ENCODE measurements at regions not wholly inside any gene's neighbourhood (a gene's known extent, or its start where the extent isn't known, plus 50 kb on each side); places are given as distances from the start of the nearest gene placed in this dataset.

DNA sequence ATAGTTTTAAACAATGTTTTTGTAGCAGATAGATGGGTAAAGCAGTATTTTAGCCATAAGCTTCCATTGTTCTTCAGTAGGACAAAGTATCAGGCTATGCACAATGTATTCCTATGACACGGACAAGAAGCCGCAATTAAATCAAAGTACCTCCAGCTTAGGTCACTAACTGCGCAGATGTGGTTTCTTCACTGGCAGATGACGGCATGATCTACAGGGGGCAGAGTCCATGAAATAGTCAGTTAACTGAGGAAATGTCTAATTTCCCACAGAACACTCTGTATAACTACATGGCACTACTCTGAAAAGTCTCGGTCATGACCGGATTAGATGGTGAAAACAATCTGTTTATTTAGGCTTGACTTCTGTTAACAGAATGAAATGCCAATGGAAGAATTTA lies 120.7 kb upstream of the TRPM3 start:
- Mint-ChIP-seq H3K27ac (no peak overlapping the region), H3K9me3 (no peaks in the 10 kb centered on the region), H3K36me3 (no peaks in the 10 kb centered on the region)
- ATAC-seq (no peak), DNase-seq (ENCODE audit: low spot score in 2 of 2) (no peak)

DNA sequence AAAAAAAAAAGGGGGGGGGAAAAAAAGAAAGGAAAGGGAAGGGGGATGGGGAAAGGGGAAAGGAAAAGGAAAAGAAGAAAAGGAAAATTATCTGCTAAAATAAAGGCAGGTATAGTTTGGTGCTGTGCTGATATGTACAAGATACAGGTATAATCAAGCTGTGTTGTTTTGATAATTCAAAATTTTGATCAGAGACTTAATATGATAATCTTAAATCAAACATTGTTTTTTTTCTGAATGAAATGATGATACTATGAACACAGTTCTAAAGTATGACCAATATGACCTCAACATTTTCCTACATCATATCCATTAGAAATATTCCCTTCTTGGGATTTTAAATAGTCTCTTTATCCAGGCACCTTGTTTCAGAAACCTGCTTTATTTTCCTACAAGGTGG lies 115.6 kb upstream of the TRPM3 start:
- H3K9me3 Mint-ChIP-seq, result peaks cover 0 to 3% of the 10 kb centered on the region in 2 donors
- H3K27ac Mint-ChIP-seq, result no peak overlapping the region
- DNase-seq (ENCODE audit: low spot score in 2 of 2) (no peak), ATAC-seq (no peak)
- H3K36me3 Mint-ChIP-seq, result no peaks in the 10 kb centered on the region

DNA sequence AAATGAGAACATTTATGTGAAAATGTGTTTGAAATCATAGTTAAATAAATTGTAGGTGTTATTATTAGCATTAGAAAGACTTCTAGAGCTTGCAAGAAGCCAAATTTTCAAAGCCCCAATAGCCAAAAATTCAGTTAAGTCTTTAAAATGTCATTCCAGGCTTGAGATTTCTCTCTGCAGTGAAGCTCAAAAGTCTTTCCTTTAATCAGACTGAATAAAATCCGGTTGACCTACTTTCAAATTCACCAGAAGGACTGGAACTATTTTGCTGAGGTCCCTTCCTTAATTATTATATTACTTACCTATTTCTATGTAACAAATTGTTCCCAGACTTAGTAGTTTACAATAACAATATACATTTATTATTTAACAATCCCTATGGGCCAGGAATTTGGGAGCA lies 112.2 kb upstream of the TRPM3 start:
- no peak overlapping the region for H3K27ac Mint-ChIP-seq
- H3K9me3 Mint-ChIP-seq, result peaks cover 0 to 3% of the 10 kb centered on the region in 2 donors
- no peak for ATAC-seq
- no peaks in the 10 kb centered on the region for H3K36me3 Mint-ChIP-seq
- no peak for DNase-seq (ENCODE audit: low spot score in 2 of 2)

DNA sequence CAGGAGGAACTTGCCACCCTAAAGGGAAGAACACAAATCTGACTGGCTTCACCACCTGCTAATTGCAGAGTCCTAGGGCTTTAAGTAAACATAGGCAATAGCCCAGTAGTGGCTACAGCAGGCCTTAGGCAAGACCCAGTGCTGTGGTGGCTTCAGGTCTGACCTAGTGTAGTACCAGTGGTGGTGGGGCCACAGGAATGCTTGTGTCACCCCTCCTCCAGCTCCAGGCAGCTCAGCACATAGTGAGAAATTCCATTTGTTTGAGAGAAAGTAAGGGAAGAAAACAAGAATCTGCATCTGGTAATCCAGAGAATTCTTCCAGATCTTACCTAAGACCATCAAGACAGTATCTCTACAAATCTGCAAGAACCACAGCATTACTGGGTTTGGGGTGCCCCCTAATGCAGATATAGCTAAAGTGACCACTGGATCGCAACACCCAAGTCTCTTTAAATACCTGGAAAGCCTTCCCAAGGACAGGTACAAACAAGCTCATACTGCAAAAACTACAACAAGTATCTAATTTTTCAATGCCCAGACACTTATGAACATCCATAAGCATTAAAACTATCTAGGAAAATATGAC lies 102.6 kb upstream of the TRPM3 start:
- no peak overlapping the region for H3K27ac Mint-ChIP-seq
- H3K36me3 Mint-ChIP-seq, result no peaks in the 10 kb centered on the region
- no peaks in the 10 kb centered on the region for H3K9me3 Mint-ChIP-seq
- ATAC-seq (no peak), DNase-seq (ENCODE audit: low spot score in 2 of 2) (no peak)

DNA sequence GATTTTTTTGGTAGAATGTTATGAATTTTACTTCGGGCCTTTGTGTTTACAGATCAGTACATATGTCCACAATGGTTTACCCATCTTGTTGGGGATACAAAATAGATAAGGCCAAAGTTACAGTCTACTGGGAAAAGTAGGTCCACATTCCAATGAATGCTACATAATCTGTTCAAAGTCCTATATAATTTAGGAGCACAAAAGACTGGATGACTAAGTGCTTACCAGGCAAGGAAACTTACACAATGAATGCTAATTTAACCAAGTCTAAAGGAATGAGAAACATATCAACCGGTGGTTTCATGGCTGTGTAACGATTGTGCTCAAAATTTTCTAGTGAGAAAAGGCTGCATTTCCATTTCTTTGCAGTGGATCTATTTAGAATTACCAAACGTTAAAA lies 97.4 kb upstream of the TRPM3 start:
- no peak for ATAC-seq
- Mint-ChIP-seq H3K9me3 (peaks cover 0 to 4% of the 10 kb centered on the region in 2 donors), H3K36me3 (no peaks in the 10 kb centered on the region), H3K27ac (no peak overlapping the region)
- DNase-seq (ENCODE audit: low spot score in 2 of 2), result no peak

DNA sequence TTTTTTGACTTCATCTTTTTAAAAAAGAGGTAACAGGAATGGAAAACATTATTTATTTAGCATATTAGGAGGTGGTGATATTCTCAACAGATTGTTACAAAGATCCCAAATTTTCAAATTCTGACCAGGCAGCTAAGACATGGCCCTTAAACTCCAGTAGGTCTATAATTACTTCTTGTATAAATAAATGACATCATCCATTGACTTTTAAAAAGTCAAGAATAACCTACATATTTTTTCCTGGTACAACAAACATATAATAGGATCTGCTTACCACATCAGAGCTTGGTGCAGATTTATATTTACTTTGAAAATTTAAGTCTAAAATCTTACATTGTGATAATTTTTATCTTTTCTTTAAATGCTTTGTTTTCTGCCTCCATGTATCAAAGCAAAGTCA lies 92.2 kb upstream of the TRPM3 start:
- no peak for ATAC-seq
- no peak for DNase-seq (ENCODE audit: low spot score in 2 of 2)
- peaks cover 0 to 12% of the 10 kb centered on the region in 2 donors for H3K9me3 Mint-ChIP-seq
- no peaks in the 10 kb centered on the region for H3K36me3 Mint-ChIP-seq
- H3K27ac Mint-ChIP-seq, result no peak overlapping the region

DNA sequence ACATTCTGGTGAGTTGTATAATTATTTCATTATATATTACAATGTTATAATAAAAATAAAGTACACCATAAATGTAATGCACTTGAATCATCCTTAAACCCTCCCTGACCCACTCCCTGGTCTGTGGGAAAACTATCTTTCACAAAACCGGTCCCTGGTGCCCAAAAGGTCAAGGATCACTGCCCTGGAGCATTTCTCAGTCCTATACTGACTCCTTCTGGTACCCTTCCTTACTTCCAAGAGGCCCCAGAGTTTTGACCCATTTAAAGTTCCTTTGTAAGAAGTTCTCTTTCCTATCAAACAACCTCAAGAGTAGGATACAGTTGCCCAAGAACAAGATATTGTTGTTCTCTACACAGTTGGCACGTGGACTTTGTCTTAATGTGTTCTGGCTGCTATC lies 88.9 kb upstream of the TRPM3 start:
- peaks cover 4 to 12% of the 10 kb centered on the region in 2 donors for H3K9me3 Mint-ChIP-seq
- no peaks in the 10 kb centered on the region for H3K36me3 Mint-ChIP-seq
- no peak for ATAC-seq
- H3K27ac Mint-ChIP-seq, result no peak overlapping the region
- no peak for DNase-seq (ENCODE audit: low spot score in 2 of 2)

DNA sequence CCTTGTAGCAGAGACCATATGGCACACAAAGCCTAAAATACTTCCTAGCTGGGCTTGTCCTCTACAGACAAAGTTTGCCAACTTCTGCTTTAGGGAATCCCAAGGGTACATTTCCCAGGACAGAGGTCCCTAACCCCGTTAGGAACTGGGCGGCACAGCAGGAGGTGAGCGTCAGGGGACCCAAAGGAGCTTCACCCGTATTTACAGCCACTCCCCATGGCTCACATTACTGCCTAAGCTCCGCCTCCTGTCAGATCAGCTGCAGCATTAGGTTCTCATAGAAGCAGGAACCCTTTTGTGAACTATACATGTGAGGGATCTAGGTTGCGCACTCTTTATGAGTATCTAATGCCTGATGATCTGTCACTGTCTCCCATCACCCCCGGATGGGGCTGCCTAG lies 88.5 kb upstream of the TRPM3 start:
- H3K9me3 Mint-ChIP-seq, result peaks cover 4 to 12% of the 10 kb centered on the region in 2 donors
- DNase-seq (ENCODE audit: low spot score in 2 of 2) (no peak), ATAC-seq (no peak)
- H3K36me3 Mint-ChIP-seq, result no peaks in the 10 kb centered on the region
- no peak overlapping the region for H3K27ac Mint-ChIP-seq

DNA sequence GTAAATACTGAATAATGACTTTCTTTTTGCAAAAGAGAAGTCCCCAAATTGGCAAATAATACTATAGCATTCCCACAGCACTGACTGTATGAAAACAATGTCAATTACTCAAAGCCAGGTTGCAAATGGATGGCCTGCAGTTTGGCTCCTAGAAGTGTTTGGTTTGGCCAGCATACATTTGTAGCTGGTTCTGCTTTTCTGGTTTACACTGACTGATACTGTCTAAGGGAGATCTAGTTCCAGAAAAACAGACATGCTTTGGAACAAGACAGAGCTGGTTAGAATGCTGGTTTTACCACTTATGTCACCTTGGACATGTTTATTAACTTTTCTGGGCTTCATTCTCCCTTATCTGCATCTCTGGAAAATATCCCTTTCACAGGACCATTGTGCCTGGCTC lies 81.5 kb upstream of the TRPM3 start:
- no peak overlapping the region for H3K27ac Mint-ChIP-seq
- no peaks in the 10 kb centered on the region for H3K36me3 Mint-ChIP-seq
- ATAC-seq (no peak), DNase-seq (ENCODE audit: low spot score in 2 of 2) (no peak)
- peaks cover 4 to 14% of the 10 kb centered on the region in 2 donors for H3K9me3 Mint-ChIP-seq

DNA sequence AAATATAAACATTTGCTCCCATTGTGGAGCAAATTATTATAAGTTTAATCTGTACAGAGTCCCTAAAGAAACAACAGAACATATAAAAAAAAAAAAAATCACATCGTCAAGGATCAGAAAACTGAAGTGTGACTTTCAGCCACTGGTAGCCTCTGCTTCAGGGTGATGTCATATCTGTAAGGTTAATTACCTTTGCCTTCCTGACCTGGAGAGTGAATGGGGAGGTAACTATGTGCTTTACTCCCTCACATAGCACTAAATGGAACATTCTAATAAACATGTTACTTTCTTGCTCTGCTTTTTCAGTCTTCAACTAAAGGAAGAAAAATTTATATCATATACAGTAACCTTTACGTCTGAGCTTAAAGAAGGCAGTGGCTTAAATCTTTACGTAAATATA lies 70.3 kb upstream of the TRPM3 start:
- no peak for ATAC-seq
- Mint-ChIP-seq H3K36me3 (no peaks in the 10 kb centered on the region), H3K9me3 (peaks cover 11 to 13% of the 10 kb centered on the region in 2 donors), H3K27ac (no peak overlapping the region)
- DNase-seq (ENCODE audit: low spot score in 2 of 2), result no peak

DNA sequence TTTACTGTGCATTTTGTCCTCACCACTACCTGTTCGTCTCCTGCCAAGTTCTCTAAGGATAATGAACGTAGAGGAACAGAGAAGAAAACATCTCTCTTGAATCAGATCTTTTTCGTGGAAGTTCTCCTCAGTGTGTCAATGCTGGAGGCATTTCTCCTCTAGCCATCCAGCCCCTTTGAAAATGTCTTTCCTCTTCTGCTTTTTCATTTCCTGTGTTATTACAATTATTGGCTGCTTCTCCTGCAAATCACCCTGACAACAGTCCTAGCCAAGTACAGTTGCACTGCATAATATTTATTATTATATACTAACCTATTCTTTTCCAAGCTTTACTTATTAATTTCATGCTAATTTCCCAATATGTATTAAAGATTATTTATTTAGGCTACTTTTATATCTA lies 61.8 kb upstream of the TRPM3 start:
- DNase-seq (ENCODE audit: low spot score in 2 of 2), result no peak
- ATAC-seq, result no peak
- Mint-ChIP-seq H3K27ac (no peak overlapping the region), H3K9me3 (no peaks in the 10 kb centered on the region), H3K36me3 (no peaks in the 10 kb centered on the region)

DNA sequence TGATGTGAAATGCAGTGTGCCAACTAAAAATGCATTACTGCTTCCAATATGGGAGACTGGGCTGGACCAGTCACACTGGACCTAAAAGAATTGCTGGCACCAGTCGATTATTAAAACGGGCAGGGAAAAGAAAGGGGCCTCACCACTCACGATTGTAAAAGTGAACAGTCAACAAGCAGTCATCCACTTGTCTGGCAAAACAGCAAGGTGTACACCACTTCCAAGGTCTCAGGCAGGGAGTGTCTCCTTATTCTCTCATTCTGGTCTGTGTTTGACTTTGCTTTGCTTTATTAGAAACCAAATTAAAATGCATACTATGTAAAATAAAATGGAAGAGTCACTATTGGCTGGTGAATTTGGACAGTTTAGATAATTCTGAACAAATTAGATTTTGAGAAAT lies 57.8 kb upstream of the TRPM3 start:
- Mint-ChIP-seq H3K36me3 (no peaks in the 10 kb centered on the region), H3K27ac (no peak overlapping the region), H3K9me3 (peaks cover 0 to 8% of the 10 kb centered on the region in 2 donors)
- no peak for DNase-seq (ENCODE audit: low spot score in 2 of 2)
- ATAC-seq, result no peak

DNA sequence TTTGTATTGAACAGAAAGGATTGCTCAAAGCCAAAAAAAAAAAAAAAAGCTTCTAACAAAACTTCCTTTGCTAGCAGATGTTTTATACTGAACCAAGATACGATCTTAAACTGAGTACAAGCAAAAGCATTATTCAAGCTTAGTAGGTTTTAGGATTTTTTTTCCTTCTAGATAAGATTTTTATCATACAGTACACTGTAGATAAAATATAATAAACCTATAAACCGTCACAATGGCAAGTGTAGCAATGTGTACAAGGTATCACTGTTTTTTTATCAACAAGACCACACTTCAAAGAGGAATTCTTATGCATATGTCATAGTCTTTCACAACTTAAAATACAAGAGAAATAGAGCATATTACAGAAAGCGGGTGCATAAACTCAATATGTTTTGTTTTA lies 56.5 kb upstream of the TRPM3 start:
- H3K27ac Mint-ChIP-seq, result no peak overlapping the region
- peaks cover 0 to 8% of the 10 kb centered on the region in 2 donors for H3K9me3 Mint-ChIP-seq
- no peak for DNase-seq (ENCODE audit: low spot score in 2 of 2)
- no peak for ATAC-seq
- H3K36me3 Mint-ChIP-seq, result no peaks in the 10 kb centered on the region

DNA sequence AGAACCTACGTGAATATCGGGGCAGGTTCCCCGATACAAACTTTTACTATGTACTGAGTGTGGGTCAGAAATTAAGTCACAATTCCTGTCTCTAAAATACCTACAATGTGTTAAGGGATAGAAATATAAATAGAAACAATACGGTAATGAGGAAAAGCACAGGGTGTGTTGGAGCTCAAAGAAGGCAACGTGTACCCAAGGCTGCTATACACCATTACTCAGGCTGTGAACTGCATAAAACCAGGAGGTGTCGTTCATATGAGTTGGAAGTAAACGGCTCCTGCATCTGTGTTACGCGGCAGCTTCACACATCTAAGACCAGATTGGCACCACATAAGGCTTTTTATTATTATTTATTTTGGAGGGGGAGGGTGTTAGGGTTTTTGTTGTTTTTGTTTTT lies 50.1 kb upstream of the TRPM3 start:
- peaks cover 8 to 11% of the 10 kb centered on the region in 2 donors for H3K9me3 Mint-ChIP-seq
- no peak overlapping the region for H3K27ac Mint-ChIP-seq
- ATAC-seq, result no peak
- H3K36me3 Mint-ChIP-seq, result peaks cover 0 to 7% of the 10 kb centered on the region in 2 donors
- no peak for DNase-seq (ENCODE audit: low spot score in 2 of 2)
